GM18951 (cell line): ENCODE measurements at regions not wholly inside any gene's neighbourhood (a gene's known extent, or its start where the extent isn't known, plus 50 kb on each side); places are given as distances from the start of the nearest gene placed in this dataset.

Experiments
- POLR2A ChIP-seq: IDR thresholded peaks from 4 replicates; pipeline ENCODE4 v1.6.1; 2011; ENCODE audit warnings: mild to moderate bottlenecking; ENCODE audit not compliant: insufficient read length, insufficient read depth; ENCODE audit errors: extremely low read depth
- in situ Hi-C: fragments of 300-500 bp; cut with MboI; formaldehyde crosslinking; loops from one replicate; pipeline ENCODE4 v1.12.0; 2022; ENCODE audit warnings: low sequenced_read_pairs, mixed read lengths, inconsistent platforms; ENCODE audit not compliant: unreplicated experiment

DNA sequence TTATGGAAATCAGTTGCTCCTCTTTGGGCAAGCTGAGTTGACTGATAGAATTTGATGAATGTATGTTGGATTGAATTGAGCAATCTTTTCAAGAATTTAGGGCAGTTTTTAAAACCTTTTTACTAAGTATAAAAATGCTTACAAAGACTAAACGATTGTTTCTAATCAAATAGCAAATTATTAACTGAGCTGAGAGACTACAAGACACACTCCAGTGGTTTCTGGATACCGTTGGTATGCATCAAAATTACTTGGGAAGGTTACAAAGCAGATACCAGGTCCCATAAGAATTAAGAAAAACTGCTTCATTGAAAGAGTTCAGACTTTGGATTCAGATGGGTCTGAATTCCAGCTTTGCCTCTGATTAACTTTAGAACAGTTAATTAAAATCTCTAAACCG is 721.4 kb downstream of the FAM181B start:
- TF ChIP-seq POLR2A = no peak
- in situ Hi-C loops = no loop called here

- no peak for TF ChIP-seq POLR2A
- in situ Hi-C loops = no loop called here
These were observed 724.5 kb downstream of the FAM181B start for GRCh38 chr11:82009133-82009532.

DNA sequence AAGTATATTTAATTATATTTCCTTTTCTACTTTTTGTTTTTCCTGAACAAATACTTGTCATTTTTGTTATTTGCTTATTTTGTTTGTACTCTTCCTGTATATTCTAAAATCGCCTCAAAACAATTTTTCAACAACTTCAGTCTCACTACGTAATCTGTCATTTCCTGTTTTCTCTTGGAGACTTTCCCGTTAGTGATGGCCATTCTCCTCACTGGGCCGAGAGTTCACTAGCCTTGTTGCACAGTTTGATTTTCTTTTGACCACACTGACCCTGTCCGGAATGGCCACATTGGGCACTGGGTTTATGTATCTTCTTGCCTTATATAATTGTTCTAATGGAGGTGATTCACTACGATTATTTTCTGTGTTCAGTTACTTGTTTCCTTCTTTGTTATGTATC is 726.1 kb downstream of the FAM181B start:
- in situ Hi-C loops = no loop called here
- TF ChIP-seq POLR2A = no peak

DNA sequence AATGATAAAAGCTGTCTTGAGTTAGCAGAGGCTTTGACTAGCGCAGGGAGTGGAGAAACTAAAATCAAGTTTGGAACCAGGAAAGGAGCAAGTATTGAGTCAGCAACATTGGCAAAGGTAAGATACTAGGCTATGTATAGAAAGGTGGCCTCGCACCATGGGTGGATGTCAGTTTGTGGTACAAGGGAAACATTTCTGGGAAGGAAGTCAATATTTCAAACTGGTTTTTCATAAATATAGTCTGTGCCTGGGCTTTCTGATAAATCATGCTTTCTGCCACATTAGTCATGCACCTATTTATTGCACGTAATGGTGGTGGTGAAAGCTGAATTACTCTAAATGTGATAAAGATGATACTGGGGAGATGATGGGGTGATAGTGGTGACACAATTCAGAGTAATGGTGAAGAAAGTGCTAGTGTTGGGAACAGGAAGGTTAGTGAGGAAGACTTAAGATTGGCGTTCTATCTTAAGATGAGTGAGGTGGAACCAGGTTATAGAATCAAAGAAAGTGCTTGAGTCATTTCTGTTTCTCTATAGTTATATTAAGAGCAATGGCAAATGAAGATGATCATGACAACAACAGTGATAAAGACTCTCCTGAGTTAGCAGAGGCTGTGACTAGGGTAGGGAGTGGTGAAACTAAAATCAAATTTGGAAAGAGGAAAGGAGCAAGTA is 729.0 kb downstream of the FAM181B start:
- in situ Hi-C loops = no loop called here
- no peak for TF ChIP-seq POLR2A

- in situ Hi-C loops = no loop called here
These were observed 729.8 kb downstream of the FAM181B start for GRCh38 chr11:82003671-82004515.

GRCh38 chr11:82003024-82003423 is 730.6 kb downstream of the FAM181B start:
- no peak for TF ChIP-seq POLR2A
- in situ Hi-C loops = no loop called here

More at GRCh38 chr11:82003671-82004515, 729.8 kb downstream of the FAM181B start:
- TF ChIP-seq POLR2A = no peak

DNA sequence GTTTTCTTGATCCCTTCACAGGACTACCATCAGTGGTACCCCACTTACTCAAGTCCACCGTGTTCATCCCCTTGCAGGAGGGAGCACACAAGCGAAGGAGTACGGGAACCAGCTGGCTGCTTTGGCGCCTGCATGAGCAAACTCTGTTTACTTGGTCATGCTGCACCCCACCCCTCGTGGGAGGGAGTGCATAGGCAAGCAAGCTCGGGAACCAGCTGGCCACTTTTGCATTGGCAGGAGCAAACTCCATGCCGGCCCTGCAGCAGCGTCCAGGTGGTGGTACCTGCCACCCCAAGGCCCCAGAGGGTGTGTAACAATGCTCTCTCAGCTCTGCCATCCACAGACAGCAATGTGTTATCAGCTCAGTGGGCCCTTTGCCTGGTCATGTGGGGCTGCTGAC is 737.8 kb downstream of the FAM181B start:
- in situ Hi-C loops = no loop called here

DNA sequence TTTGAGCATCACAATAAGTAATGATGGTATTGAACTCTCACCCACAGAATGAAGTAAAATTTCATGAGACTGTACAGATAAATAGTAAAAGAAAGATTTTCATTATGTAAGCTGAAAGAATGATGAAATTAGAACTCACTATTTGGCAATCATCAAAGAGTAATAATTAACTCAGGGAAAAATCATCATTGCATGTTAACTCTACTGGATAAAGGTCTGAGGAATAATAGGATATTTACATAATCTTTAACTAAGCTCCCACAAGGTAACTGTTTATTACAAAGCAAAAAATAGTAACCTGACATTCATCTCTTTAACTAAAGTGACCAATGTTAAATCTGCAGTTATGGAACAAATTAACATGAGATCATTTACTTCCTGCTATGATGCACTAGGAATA is 739.9 kb downstream of the FAM181B start:
- in situ Hi-C loops = no loop called here
- TF ChIP-seq POLR2A = no peak

More for the DNA sequence above, 737.8 kb downstream of the FAM181B start:
- TF ChIP-seq POLR2A = no peak

GRCh38 chr11:81990659-81991443 is 742.8 kb downstream of the FAM181B start:
- in situ Hi-C loops = no loop called here
- TF ChIP-seq POLR2A = no peak

GRCh38 chr11:81989093-81989492 is 744.6 kb downstream of the FAM181B start:
- in situ Hi-C loops = no loop called here
- no peak for TF ChIP-seq POLR2A

GRCh38 chr11:81987829-81988472 is 745.7 kb downstream of the FAM181B start:
- no peak for TF ChIP-seq POLR2A

DNA sequence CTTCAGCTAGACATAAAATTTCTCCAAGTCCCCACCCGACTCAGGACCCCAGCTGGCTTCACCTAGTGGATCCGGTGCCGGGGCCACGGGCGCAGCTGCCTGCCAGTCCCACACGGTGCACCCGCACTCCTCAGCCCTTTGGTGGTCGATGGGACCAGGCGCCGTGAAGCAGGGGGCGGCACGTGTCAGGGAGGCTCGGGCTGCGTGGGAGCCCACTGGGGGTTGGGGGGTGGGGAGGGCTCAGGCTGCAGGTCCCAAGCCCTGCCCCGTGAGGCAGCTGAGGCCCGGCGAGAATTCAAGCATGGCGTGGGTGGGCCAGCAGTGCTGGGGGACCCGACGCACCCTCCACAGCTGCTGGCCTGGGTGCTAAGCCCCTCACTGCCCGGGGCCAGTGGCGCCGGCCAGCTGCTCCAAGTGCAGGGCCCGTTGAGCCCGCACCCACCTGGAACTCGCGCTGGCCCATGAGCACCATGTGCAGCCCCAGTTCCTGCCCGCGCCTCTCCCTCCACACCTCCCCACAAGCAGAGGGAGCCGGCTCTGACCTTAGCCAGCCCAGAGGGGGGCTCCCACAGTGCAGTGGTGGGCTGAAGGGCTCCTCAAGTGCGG is 747.0 kb downstream of the FAM181B start:
- TF ChIP-seq POLR2A = no peak
- in situ Hi-C loops = no loop called here

More at GRCh38 chr11:81987829-81988472, 745.7 kb downstream of the FAM181B start:
- in situ Hi-C loops = no loop called here
